ENCODE measurements at regions not wholly inside any gene's neighbourhood (a gene's known extent, or its start where the extent isn't known, plus 50 kb on each side); places are given as distances from the start of the nearest gene placed in this dataset.

- no peak for TF ChIP-seq ZBTB40 (IDR thresholded peaks at IDR 0.05)
- TF ChIP-seq ZBTB40 (CRISPR knock-in tag; IDR thresholded peaks at IDR 0.05): no peak
- no peak for TF ChIP-seq RBBP5 (IDR thresholded peaks at IDR 0.05; ENCODE audit: borderline replicate concordance, insufficient read depth, low read length, poor library complexity, severe bottlenecking)
- no peak for TF ChIP-seq ESRRB (CRISPR knock-in tag; IDR thresholded peaks at IDR 0.05; ENCODE audit: borderline replicate concordance)
- no peak for TF ChIP-seq NFATC3 (IDR thresholded peaks at IDR 0.05)
- TF ChIP-seq MTA1 (IDR thresholded peaks at IDR 0.05; ENCODE audit: borderline replicate concordance): no peak
Measured at GRCh38 chr11:134908583-134908982, 496.5 kb upstream of the B3GAT1 start (continued).
